GM23248 (cell line): ENCODE measurements at regions not wholly inside any gene's neighbourhood (a gene's known extent, or its start where the extent isn't known, plus 50 kb on each side); places are given as distances from the start of the nearest gene placed in this dataset.

Source experiments
- EZH2 ChIP-seq: fragments of 200-600 bp; sonication (generic); IDR thresholded peaks from 2 replicates; pipeline ENCODE4 v1.6.1; 2018; ENCODE audit warnings: antibody characterized with exemption, mild to moderate bottlenecking; ENCODE audit not compliant: insufficient read depth, poor library complexity, severe bottlenecking
- EZH2phosphoT487 ChIP-seq: fragments of 200-600 bp; sonication (generic); IDR thresholded peaks from 2 replicates; pipeline ENCODE4 v1.6.1; 2018; ENCODE audit warnings: antibody characterized with exemption, moderate library complexity, mild to moderate bottlenecking, low read depth; ENCODE audit not compliant: insufficient read depth

DNA sequence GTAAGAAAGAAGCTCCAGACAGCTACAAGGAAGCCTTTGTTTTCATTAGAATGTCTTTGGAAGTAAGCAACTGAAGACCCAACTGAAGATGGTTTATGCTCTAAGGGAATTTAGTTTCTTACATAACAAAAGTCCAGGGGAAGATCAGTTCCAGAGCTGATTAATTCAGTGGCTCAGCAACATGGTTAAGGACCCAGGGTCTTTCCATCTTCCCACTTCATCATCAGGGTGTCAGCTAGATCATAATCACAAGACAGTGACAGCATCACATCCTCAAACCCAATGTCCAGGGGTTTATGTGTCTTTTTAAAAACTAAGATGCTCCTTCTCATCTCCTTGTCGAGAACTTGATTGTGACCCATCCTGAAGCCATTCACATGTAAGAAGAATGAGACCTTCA, 119.7 kb upstream of the PRDM1 start:
- TF ChIP-seq EZH2 (no peak), EZH2phosphoT487 (no peak)
